ENCODE measurements at regions not wholly inside any gene's neighbourhood (a gene's known extent, or its start where the extent isn't known, plus 50 kb on each side); places are given as distances from the start of the nearest gene placed in this dataset.
A peak's percentile ranks its signal among the peaks of the same experiment; 100 is the strongest.

DNA sequence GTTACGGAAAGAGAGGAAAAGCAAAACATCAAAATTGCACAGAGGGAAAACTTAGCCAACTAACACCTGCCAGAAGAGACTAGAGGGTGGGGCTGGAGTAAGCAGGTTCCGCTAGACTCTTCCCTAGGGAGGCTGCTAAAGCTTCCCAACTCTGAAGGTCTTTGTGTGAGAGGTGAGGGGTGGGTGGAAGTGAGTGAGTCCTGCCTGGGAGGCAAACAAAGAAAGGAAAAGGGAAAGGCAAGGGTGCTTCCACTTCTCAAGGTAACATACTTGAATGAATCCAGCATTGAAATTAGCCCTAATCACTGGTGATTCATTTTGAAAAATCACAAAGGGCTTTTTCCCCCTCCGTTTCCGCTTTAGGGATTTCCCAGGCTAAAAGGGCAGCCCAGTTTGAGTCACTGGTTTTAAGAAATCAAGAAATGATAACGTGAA is 220.5 kb upstream of the ADAMTS9 start:
- no peak for DNase-seq
- intact Hi-C loops (cut with micrococcal nuclease), result no loop called here
- ATAC-seq, result peak; percentile 70

DNA sequence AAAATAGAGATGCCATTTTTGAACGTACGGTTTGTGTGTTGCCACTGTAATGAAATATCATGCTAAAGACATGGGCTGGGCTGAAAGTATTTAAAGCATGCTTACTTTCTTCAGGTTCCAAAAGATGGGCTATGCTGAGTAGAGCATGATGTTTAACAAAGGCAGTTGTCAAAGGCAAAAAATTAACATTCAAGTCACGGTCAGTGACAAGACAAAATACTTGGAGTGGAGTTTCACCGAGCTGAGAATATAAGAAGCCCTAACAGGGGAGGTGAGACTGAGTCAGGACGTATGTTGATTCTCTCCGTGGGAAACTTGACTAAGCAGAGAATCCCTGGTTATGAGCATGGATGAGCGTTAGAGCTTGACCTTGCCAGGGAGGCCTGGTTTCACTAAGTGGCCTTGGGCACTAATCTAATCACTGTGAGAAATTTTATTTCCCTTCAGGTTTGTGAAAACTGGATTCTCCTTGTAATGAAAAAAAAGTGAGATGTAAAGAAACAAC is 218.2 kb upstream of the ADAMTS9 start:
- intact Hi-C loops (cut with micrococcal nuclease), result no loop called here
- ATAC-seq (no peak), DNase-seq (no peak)

DNA sequence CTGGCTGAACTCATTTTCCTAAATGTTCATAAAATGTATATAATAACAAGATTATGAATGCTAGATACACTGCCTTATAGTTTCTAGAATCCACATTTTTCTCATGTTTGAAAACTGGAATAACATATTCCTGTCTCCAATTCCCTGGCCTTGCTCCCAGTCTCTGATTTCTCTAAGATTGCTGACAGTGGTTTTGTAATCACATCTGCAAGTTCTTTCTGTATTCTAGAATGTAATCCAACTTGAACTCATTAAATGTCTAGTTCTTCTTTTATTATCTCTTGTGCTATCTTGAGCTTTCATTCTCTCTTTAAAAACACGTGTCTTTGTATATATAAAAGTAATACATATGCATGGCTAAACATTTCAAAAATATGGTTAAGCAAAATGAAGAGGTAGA is 215.2 kb upstream of the ADAMTS9 start:
- DNase-seq (no peak), ATAC-seq (no peak)
- intact Hi-C loops (cut with micrococcal nuclease), result no loop called here

DNA sequence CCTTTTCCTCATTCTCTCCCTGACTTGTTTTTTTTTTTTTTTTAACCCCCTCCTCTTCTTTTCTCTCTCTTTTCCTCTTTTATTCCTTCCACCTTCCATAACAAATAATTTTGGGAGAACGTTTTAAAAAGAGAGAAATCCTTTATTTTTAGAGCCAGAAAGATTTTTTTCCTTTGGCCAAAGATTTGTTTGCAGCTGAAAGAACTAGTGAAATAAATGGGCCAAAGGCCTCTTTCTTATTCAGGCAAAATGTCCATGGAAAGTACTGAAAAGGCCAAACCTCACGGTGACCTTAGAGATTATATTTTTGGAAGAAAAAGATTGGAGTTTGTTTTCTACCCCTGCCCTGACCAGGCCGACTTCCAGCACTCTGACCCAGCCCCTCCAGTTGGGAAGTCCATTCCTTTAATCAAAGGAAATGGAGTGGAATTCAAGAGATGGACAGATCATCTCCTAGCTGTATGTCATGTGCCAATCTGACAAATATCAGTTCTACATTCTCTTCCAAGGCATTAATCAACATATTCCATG is 214.3 kb upstream of the ADAMTS9 start:
- ATAC-seq (no peak), DNase-seq (no peak)
- intact Hi-C loops (cut with micrococcal nuclease), result no loop called here

DNA sequence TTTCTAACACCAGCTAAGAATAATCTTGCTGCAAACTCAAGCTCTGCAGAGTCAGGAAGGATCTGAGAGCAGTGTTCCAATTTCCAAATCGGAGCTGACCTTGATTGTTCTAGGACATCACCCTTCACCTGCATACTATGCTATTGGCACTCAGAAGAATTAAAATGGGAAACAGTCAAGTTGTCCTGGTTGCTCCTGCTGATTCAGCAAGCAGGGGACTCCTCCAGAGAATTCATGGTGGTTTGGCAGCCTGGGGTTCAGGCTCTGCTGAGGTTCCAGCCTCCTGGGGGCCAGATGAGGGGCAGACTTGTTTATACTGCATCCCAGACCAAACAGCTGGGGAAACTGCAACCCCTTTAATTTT is 213.7 kb upstream of the ADAMTS9 start:
- intact Hi-C loops (cut with micrococcal nuclease), result no loop called here
- DNase-seq, result no peak
- ATAC-seq, result peak; percentile 85

DNA sequence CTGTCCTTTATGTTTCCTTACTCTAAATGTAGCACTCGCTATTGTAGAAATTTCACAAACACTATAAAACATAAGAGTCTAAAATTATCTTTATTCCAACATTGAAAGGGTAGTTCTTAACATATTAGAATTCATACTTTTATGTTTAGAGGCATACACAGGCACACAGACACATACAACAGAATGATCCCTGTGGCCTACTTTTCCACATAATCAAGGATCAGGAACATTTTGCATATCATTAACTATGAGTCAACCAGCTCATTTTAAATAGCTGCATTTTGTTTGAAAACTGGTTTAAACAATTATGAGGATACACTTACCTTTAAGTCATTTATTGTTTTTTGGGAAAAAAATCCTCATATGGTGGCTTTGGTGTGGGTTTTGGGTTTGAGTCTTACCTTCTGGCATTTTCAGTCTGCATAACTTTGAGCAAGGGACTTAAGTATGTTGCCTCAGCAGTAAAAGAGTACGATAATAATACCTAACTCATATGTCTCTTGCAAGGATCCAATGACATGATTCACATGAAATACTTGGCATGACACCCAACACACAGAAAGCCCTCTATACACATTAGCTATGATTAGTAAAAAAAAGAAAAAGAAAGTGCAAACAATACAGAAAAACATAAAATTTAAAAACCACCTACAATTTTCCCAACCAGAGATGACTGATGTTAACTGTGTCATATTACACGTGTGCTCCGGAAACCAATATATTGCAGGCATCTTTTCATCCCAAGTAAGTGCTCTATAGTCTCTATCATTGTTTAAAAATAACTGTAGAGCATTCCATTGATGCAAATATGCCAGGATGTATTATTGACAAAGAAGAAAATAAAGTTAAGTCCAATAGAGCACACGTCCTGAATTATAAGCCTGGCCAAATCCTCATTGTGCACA is 213.1 kb upstream of the ADAMTS9 start:
- no peak for DNase-seq
- intact Hi-C loops (cut with micrococcal nuclease), result no loop called here
- peak; percentile 47 for ATAC-seq

DNA sequence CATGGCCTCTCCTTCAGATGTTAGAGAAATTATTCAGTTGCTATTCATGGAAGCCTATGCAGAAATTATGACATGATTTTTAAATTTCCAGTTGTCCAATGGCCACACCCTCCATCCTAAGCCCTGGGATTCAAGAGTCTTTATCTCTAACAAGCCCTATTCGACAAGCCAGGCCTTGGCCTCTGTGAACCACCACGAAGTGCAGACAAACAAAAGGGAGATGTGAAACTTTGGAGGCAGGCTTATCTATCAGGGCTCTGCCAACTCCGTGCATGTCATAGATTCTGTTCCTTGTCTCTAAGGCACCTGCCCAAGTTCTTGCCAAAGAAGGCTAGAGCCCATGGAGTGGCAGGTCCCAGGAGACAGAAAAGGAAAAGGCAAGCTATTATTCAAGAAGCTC is 212.4 kb upstream of the ADAMTS9 start:
- DNase-seq (peak; percentile 41), ATAC-seq (peak; percentile 84)
- intact Hi-C loops (cut with micrococcal nuclease), result no loop called here

DNA sequence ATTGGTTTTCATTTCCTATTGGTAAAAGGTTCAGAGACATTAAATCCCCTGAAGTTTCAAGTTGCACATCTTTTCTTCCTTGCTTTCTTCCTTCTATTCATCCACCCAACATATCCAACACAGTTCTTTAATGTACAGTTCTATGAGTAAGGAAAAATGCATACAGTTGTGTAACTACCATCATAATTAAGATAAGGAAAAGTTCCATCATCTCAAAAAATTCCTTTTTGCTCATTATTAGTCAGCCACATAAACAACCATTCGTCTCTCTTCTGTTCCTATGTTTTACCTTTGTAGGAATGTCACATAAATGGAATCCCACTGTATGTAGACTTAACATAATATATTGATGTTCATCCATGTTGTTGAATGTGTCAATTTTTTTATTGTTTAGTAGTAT is 211.1 kb upstream of the ADAMTS9 start:
- DNase-seq (no peak), ATAC-seq (no peak)
- intact Hi-C loops (cut with micrococcal nuclease), result no loop called here

DNA sequence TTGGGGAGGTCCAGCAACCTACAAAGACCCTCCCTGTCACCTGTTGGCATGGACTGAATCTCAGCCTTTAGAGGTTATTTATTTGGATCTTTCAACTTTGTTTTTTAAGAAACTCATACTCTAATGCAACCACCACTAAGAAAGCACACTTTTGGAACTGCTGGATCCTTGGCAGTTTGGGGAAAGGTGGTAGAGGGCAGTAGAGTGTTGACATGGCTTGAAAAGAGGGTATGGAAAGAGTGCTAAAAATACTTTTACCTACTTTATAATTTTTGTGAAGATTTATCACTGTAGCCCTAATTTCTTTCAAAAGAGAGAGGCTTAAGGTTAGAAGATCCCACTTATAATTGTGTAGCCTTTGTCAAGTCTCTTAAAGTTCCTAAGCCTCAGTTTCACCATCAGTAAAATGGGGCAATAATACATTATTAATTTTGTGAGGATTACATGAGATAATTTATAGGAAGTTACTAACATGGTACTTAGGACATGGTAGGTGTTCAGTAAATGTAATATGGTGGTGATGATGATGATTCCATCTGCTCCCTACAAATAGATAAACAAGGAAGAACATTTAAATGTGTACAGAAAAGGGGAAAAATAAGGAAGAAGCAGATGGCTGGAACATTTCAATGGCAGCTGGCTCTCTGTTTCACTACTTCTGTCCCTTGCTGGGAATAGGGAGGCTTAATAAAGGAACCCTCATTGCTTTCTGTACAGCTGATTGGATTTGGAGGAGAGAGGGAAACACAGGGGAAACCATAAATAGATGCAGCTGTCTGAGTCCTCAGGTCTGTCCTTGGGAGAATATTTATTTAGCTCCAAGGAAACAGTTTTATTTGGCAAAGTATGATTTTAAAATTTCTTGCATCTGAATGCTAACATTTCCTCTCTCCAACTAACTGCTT is 208.4 kb upstream of the ADAMTS9 start:
- no peak for DNase-seq
- ATAC-seq, result peak; percentile 36
- intact Hi-C loops (cut with micrococcal nuclease), result no loop called here

DNA sequence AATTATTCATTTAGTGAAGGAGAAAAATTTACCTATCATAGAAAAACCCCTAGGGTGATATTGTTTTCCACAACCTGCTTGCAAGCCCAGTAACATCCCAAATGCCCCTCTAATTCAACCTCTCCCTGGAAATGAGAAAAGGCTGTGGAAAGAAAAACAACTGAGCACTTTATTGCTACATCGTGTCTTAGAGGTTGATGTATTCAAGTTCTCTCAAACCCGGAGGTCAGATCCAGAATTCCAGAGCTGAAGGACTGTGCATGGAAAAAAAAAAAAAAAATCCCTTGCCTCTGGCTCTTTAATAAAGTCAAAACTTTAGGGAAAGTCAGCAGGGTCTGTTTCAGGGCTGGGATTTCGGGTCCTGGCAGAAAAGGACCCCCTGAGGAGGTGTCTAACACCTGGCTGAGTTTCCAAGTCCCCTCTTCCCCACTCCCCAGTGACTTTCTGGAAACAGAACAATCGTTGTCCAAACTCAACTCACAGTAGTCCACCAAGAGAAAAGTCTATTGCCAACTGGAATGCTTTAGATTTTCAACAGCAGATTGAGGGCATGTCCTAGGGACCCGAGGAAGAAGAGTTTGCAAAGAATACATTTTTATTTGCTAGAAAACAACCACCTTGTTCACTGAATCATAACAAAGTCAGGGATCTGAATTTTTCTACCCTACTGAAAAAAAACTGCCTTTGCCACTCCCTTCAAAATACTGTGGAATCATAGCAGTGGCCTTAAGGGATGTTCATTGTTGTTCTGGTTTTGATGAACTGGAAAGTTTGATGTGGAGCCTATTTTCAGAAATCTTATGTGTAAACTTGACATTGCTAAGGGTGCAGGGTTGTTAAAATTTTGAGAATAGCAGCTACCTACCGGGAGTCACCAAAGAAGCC is 207.5 kb upstream of the ADAMTS9 start:
- peak; percentile 9 for ATAC-seq
- intact Hi-C loops (cut with micrococcal nuclease), result no loop called here
- no peak for DNase-seq

DNA sequence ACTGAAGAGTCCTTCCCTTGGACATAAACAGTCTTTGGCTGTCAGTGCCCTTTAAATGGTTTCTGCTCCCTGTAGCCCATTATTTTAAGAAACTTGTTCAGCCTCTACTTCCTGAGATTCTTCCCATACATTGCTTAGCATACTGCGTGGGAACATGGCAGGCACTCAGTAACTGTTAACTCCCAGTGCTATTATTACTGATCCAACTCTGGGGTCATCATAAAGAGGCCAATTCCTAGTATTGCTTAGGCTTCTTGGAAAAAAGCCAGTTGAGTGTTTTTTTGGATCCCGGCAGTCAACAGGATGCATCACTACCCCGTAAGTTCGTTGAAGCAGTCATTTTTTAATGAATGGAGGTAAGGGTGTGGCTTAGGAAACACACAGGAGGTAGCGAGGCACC is 206.2 kb upstream of the ADAMTS9 start:
- intact Hi-C loops (cut with micrococcal nuclease), result no loop called here
- no peak for ATAC-seq
- DNase-seq, result no peak

DNA sequence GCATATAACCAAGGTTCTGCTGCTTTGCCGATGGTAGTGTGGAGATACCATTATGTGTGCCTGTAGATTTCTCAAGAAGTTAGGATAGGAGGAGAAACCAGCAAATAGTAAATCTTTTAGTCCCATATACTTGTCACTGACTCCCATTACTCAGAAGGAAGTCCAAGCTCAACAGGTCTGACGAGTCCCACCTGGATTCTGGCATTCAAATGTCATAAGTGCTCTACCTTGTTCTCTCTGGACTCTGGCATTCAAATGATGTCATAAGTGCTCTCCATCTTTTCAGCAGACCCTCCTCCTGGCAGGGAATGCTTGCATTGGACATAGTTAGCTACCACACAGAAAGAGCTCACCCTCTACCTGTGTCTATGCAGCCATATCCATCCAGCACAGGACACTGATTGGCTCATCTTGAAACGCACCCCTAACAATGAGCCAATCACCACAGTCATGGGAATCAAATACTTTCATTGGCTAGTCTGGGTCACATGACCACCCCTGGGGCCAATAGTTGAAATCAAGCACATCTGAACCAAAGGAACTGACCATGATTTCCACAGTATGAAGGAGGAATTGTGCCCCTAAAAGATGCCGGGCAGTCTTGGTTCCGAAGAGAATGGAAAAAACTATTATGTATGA is 205.0 kb upstream of the ADAMTS9 start:
- no peak for DNase-seq
- intact Hi-C loops (cut with micrococcal nuclease), result no loop called here
- ATAC-seq, result no peak

DNA sequence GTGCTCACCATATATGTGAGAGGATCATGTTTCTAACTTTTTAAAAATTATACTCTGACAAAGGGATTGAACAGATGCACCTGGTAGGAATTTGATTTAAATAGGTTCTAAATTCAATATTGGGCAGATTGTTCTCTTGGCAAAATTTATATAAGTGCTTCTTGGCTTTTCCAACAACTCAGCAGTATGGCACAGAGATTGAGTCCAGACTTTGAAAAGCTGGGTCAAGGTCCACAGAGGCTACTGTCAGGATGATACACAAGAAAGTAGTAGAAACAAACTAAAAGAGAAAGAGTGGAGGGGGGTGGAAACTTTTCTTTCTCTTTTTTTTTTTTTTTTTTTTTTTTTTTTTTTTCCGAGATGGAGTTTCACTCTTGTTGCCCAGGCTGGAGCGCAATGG is 203.2 kb upstream of the ADAMTS9 start:
- no peak for DNase-seq
- intact Hi-C loops (cut with micrococcal nuclease), result no loop called here
- ATAC-seq, result no peak

DNA sequence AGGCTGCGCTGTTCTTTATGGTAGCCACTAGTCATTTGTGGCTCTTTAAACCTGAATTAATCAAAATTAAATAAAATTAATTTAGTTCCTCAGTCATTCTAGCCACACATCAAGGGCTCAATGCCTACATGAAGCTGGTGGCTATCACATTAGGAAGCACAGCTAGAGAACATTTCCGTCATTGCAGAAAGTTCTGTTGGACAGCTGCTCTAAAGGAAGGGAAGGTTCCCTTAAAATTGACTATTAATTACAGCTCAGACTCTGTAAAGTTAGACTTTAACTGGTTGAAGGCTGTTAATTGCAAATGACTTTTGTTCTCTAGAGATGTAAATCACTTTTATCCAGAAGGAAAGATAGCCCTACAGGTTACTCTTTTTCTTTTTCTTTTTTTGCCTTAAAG is 202.7 kb upstream of the ADAMTS9 start:
- ATAC-seq (no peak), DNase-seq (no peak)
- intact Hi-C loops (cut with micrococcal nuclease), result no loop called here

DNA sequence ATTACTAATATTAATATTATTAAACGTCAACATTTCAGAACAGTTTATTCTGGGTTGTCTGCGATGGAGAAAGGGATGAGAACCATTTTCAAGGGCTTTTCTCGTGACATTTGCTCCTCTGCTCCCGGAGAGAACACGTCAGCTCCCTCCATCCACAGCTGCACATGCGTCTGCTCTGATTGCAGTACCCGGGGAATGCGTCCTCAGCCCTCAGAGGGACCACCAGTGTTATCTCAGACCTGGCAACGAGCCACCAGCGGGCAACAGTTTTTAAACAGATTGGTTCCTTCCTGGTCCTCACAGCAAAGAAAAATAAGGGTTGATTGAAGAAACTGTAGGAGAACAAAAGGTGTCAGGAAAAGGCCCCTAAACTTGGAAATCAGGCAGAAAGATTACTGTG is 202.2 kb upstream of the ADAMTS9 start:
- intact Hi-C loops (cut with micrococcal nuclease), result no loop called here
- ATAC-seq (peak; percentile 85), DNase-seq (peak; percentile 63)

DNA sequence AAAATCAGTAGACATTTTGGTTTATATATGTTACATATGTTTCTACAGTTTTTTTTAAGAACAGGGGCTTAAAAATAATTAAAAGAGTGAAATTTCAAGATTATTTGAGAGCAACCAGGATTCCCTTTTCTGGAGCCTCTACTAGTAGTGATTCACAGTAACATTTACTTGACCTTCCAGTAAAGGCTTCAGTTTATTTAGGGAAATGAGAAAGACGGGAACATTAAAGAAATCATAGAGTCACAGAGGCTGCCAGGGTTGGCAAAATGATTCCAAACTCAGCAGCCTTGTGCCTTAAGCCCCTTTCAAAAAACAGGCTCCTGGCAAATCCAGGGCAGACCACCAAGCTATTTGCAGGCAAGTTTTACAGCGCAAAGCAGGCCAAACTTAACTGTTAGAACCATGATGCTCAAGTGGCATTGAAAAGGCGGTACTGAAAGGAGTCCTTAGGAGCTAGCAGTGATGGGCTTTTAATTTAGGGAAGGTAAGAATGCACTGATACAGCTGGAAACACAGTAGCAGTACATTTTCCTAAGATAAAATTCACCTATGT is 201.1 kb upstream of the ADAMTS9 start:
- intact Hi-C loops (cut with micrococcal nuclease), result no loop called here
- DNase-seq, result no peak
- ATAC-seq, result no peak

DNA sequence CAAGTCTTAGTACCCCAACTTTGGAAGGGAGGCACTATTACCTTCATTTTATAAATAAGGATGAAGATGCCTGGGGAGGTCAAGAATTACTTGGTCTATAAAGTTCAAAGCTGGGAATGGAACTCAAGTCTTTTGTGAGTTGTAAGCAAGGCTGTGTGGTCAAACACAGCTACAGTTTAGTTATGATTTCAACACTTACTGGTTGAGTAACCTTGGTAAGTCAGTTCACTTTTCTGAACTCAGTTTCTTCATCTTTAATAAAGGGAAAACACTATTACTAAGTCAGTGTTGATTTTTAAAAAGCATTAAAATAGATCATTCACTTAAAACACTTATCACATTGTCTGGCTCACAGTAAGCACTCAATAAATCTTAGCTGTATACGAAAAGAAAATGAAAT is 200.4 kb upstream of the ADAMTS9 start:
- intact Hi-C loops (cut with micrococcal nuclease), result no loop called here
- DNase-seq (no peak), ATAC-seq (no peak)

DNA sequence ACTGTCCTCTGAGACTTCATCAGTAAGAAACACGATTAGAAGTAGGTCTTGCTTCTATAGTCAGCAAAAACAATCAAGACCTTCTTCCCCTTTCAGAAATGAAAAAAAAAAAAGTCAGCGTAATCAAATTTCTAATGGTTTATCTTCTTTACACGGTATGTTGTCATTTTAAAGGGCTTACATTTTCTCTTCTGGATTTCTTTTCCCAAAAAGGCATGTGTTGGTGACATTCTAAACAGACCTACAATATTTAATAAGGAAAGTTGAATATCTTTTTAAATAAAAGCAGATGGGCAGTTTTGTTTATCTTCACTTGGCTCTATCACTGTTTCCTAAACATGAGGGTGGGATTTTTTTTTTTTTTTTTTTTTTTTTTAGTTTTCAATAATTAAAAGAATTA is 197.3 kb upstream of the ADAMTS9 start:
- no peak for ATAC-seq
- intact Hi-C loops (cut with micrococcal nuclease), result no loop called here
- DNase-seq, result no peak
